GM21619 (cell line): ENCODE measurements at regions not wholly inside any gene's neighbourhood (a gene's known extent, or its start where the extent isn't known, plus 50 kb on each side); places are given as distances from the start of the nearest gene placed in this dataset.
A peak's percentile ranks its signal among the peaks of the same experiment; 100 is the strongest.

Experiments
- ATAC-seq: cut with Tn5 transposase; IDR thresholded peaks from one replicate; pipeline ENCODE4 v1.9.1; 2021; ENCODE audit not compliant: unreplicated experiment

DNA sequence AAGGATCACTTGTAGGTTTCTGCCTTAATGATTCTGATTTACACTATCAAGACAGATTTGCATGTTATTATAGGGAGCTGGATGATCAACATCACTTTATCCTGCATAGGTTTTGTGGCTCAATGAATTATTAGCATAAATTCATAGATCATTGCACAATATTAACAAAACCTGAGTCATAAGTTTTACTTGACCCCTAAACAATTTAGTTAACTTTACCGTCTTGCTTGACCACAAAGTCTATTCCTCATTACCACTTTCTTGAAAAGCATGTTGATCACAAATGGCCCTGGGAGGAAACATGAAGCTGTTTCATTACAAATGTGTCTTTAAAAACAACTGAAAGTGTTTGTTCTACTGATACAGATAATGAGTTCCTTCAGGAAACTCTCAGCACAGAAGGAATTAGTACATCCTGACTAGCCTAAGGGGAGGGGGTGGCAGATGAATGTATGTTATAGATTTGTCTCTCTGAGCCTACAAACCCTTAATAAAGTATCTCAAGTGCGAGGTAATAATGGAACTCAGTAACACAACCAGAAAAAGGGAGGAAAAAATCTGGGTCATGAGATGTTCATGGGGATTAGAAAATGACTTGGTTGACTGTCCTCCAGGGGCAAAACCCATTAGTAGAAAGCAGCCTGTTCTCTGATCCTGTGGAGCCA lies 303.4 kb downstream of the PIK3C3 start:
- ATAC-seq, result no peak

DNA sequence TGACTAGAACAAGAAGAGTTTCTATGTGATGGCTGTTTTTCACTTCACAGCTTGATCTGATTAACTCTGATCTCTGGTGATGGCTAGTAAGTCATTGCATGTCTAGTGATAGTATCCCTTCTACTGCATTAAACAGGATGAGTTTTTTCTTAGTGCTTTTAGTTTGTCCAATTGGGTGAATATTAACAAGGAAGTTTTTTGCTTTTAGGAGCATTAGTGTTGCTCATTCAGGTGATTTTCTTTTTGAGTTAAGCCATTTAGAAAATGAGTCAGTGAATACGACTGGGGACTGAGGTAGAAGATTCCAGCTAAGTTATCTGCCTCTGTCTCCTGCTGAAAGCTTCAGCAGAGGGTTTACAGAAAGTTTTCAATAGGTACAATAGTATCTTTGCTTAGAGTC lies 306.7 kb downstream of the PIK3C3 start:
- no peak for ATAC-seq

DNA sequence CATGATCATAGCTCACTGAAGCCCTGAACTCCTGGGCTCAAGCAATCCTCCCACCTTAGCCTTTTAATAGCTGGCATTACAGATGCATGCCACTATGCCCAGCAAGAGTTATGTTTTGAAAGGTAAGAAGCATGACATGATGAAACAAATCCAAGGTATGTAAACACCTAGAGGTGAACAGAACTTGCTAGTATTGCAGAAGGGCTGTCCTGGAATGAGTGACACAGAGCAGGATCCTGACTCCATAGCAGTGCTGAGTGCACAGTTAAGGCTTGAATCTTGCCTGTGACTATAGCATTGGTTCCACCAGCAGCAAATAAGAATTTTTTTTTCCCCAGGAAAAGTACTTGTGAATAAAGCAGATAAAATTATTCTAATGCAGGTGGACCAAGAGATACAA lies 309.5 kb downstream of the PIK3C3 start:
- no peak for ATAC-seq

DNA sequence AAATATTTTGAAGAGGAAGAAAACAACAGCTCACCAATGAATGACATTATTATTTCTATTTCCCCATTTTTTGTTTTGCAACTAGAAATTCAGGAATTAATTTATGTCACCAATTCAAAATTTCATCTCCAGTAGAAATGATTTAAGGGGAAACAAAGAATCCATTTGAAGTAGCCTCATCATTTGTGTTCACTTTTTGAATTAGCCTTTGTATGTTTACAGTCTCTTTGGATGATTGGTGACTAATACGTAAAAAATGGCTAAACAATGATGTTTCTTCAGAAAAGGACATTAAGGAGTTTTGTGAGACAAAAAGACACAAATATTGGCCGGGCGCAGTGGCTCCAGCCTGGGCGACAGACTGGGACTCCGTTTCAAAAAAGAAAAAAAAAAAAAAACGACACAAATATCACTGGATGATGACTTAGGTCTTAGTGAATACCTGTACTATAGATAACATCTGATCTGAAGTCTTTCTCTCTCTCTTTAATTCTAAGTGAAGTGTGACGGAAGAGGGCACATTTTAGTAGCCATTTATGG lies 313.2 kb downstream of the PIK3C3 start:
- no peak for ATAC-seq

DNA sequence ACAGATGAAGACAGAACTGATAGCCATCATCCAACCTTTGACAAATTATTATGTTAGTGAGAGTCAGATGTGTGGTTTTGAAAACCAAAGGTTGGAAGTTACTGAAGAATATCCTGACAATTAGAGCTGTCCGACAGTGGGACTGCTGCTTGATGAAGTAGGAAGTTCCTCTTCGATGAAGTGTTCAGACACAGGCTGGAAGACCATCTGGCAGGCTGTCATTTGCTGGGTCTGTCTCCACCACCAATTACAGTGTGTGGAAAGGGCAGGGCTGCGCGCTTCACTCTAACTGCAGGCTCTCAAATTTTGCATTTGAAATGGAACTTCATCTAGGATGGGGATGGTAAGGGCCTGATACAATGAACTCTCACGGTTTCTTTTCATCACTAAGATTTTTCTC lies 313.8 kb downstream of the PIK3C3 start:
- ATAC-seq, result no peak

DNA sequence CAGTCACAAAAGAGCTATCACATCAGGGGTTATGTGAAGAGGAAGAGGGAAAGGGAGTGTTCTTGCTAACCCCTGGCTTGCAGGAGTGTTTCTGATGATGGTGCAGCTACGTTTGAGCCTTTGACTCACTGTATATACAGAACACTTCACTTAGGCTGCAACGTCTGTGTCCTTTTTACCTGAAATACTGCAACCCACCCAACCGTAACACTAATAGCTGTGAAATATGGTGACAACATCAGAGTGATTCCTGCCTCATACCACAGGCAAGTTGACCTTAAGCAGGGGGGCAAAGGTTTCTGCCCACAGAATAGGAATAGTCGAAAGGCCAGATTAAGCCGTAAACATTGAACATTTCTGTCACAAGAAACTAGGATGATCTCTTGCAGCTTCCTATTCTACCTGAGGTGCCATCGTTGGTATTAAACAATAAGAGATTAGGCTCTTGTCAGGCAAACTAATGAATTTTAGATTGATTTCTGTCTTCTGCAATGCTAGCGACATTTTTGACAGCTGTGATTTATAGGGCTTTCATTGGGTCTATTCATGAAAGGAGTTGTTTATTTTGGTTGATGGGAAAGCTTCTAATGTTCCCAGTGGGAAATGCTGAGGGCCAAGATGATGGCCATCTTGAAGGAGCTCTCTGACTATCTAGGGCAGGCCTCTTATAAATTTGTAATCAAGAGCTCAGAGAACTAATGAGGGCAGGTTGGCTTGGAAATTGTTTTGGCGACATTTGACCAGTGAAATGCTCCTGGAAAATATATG lies 316.8 kb downstream of the PIK3C3 start:
- no peak for ATAC-seq

DNA sequence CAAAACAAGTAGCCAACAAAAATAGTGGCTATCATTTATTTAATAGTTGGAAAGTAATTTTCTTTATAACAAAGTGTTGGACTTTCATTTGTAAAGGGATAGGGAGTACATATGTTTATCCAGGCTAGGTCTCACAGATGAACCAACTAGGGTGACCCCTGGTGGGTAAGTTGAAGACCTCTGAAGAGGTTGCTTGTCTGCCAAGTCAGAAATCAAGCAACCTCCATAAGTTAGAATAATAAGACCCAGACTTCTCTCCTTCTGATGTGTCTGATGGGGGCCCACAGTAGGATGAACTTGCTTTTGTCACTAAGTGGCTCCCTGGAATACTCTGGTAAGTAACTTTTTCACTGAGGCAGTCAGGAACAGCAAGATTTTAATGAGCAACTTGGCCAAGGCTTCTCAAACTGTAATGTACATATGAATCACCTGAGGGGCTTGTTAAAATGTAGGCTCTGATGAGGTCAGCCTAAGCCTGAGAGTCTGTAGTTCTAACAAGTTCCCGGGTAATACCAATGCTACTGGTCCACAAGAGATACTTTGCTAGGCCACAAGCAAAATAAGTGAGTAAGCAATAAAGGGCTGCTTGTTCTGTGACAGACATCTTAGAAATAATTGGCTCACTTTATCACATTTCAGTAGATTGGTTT lies 319.6 kb downstream of the PIK3C3 start:
- peak; percentile 57 for ATAC-seq

DNA sequence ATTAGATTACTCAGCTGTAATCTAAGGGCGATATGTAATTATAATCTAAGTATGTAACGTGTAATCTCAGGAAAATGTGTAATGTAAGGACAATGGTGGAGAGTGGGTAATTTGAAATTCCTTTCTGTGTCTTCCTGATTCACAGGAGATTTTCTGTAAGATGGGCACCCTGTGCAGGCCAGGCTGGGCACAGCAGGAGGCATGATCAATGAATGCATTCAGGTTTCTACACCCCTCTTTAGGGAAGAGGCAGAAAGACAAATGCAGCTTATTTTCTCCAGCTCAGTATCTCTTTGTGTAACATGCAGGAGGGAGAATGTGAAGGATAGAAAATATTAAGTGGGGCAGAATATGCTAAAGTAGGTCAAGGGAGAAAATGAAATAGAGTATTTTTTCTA lies 320.1 kb downstream of the PIK3C3 start:
- ATAC-seq, result no peak

DNA sequence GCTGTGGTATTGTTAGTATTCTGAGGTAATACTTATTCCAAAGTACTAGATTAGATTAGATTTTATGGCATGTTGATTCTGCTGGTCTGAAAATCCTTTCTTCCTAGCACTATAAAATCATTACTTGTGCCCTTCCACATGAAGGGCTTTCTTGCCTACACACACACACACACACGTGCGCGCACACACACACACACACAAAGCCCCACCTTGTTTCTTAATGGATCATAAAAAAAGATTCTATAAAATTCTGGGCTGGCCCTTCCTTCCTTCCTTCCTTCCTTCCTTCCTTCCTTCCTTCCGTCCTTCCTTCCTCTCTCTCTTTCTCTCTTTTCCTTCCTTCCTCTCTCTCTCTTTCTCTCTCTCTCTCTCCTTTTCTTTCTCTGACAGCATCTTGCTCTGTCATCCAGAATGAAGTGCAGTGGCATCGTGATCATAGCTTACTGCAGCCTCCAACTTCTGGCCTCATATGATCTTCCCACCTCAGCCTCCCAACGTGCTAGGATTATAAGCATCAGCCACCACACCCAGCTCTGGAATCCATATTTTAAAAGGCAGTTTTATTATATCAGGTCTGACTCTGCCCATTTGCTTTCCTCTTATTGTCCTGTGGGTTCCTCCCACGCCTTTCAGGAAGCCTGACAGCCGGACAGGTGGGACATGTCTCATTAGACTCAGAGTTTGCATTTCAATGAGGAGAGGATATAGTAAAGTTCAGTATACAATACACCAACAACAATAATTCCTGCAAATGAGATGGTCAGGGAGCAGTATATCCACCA lies 321.1 kb downstream of the PIK3C3 start:
- ATAC-seq, result no peak

DNA sequence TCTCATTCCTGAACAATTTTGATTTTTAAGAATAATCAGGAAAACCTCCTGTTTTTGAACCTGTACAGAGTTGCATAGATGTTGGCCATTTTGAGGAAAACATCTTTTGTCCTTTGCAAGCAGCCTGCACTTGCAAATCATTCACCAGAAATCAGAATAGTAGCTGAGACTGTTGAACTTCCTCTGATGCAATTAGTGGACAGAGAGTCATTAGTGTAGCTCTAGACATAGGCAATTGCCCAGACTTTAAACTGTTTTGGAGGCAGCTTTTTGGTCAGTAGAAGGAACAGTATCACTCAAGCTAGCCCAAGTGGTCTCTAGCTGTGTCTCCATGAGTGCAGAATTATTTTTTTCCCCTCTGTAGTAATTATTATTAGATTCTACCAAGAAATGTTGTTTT lies 326.1 kb downstream of the PIK3C3 start:
- ATAC-seq, result peak; percentile 50

DNA sequence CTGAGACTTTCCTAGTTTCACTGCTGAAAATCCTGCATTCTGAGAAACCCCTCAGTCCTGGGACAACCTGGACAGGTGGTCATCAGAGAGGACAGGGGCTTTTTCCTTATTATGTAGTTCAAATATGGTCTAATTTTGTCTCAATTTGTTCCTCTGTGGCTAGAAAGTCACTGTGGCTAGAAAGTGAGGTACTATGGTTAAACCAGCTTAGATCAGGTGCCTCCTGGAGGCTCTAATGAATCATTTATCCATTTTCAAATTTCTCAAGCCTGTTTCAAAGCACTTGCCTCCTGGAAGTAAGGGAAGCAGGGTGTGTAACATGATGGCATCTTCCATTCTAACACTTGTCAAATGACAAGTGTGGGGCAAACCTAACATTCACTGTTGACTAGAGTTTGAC lies 326.8 kb downstream of the PIK3C3 start:
- ATAC-seq, result no peak

DNA sequence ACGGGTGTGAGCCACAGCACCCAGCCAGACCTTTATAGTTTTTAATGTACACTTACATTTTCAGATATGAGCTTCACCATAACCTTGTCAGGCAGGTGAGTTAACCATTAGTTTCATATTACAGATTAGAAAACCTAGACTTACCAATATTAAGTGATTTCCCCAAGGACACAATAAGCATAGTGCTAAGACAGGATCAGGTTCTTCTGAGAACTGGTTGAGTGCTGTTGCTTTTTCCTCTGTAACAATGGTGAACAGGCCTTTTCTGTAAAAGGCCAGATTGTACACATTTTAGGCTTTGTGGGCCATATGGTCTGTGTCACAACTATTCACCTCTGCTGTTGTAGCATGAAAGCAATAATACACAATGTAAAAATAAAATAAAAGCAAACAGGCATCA lies 332.0 kb downstream of the PIK3C3 start:
- peak; percentile 56 for ATAC-seq

DNA sequence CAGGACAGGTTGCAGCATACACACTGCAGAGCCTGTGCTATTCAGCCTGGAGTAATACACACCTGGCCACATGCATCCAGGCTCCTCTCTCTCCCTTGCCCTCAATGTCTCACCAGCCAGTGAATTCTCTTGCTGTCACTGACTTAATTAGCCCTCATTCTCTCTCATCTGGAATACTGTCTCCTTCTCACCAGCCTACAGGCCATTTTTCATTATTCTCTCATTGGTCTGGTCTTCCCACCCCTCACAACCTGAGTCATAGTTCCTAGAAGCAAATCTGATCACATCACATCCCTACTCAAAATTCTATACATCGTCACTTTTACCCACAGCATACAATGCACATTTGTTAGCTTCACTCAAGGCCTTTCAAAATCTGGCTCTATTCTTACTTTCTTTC lies 333.1 kb downstream of the PIK3C3 start:
- no peak for ATAC-seq

DNA sequence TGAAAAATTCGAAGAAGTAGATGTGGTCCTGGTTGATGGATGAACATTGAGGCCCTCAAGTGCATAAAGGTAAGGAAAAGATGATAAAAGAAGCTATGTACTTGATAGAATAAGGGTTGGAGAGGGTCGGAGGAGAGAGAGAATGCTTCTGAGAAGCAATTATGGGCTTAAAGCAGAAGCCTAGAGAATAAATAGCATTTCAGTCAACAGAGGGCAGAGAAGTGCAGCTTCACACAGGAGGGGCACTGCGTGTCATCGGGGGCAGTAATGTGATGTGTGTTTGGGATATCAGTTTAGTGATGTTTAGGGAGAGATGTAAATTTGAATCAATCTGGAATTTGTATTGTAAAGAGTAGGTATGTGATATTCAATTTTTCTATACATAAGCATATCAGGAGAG lies 334.5 kb downstream of the PIK3C3 start:
- ATAC-seq, result no peak

DNA sequence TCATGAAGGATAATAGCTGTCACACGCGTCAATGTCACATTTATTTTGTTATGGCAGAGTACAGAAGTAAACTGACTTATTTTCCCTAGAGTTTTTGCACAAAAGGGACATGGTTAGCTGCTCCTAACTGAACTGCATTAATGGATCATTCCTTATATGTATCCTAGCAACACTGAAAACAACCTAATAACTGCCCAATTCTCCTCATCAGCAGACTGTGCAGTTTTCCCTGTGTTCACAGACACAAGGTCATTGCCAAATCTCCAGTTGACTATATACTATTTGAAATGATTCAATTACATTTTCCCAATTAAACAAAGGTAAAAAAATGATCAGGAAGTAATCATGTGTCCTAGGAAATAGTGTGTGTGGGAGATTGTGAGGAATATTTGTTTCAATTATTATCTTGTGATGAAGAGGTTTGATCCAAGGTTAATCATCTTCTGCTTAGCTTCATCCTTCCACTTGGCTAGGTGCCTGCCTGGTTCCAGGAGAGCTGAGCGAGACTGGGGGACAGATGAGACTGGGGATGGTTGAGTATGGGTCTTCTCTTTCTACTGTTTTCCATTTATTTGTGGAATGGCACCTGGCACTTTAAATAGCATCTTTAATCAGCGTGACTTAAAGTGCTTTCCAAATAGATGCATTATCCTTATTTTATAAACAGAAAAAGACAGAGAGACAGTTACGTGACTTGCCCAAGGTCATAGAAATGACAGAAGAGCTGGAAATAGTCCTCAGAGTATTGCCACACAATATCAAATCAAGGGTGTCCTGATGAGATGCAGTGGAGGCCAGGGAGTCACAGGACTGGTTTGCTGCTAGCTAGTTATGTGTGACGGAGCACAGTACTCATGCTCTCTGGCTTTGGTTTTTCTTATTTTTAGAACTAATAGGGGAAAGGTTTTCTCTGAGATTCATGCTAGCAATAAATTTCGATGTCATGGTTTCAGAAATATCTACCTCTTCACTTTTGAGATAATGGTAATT lies 335.6 kb downstream of the PIK3C3 start:
- ATAC-seq, result no peak

DNA sequence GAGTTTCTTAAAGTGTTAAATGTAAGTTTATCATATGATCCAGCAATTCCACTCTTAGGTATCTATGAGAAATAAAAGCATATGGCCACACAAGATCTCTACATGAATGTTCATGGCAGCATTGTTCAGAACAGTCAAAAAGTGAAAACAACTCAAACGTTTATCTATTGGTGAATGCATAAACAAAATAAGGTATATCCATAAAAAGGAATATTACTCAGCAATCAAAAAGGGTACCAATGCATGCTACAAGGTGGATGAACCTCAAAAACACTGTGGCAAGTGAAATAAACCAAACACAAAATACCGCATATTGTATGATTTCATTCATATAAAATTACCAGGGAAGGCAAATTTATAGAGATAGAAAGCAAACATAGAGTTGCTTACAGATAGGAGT lies 337.6 kb downstream of the PIK3C3 start:
- ATAC-seq, result no peak

DNA sequence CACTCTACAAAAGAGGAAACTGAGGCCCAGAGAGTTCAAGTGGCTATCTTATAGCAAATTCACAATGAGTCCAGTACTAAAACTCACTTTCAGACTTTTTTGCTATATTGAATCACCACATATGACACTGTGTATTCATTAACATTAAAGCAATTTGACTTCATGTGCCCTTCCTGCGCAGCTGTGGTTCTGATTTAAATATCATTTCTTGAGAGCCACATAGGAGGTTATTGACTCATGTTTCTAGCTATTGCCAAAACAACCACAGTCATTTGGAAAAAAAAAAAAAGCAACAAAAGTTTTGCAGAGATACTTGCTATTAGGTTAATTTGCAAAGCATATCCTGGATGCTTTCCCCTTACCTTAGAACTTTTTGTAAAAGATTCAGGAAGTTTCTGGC lies 341.2 kb downstream of the PIK3C3 start:
- ATAC-seq, result no peak

DNA sequence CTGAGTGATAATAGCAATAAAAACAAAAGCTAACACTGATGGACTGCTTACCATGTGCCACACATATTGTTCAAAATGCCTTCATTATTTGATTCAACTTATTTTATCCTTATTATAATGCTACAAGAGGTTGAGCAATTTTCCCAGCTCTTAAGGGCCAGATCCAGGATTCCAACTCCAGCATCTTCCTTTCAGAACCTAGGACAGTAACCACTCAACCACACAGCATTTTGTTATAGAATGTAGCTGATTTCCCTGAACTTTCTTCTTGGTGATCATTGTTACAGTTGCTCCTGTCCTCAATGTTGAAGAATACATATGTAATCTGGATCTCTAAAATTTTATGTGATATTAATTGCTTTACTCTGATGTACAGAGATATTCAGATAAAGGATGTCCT lies 341.7 kb downstream of the PIK3C3 start:
- no peak for ATAC-seq

DNA sequence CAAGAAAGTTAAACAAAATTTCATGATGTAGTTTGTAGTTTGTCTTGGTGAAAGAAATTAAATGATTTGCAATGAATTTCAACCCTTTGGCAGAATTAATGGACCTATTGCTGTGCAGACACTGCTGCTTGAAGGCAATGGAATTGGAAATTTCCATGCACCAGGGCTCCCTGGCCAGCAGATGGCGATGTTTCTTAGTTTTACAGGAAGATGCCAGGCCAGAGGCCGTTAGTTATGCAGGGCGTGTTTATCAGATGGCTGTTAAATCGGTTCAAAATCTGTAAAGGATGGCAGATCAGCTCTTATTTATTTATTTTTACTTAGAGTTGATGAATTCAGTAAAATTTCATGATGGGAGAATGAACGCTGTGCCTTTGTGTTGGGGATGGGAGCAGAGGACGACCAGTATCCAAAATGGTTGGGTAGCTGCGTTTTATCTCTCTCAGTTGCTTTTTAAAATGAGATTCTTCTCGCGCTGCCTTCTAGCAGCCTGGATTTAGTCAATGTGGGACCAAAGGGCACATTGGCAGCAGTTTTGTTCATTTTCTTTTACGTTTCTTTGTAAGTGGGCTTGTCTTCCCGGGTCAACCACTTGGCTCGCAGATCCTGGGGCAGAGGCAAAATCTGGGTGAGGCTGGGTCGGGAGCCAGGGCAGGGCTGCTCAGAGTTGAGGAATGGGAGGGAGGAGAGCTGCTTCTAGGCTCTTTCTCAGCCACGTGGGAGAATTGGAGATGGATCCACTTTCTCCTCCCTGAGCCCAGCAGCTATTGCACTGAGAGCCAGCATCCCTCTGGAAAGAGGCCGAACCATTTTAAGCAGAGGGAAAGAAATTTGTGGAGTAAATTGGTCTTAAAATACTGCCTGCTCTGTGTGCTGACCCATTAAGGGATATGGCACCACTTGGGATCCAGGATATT lies 344.0 kb downstream of the PIK3C3 start:
- peak; percentile 85 for ATAC-seq
